Activated T-helper 1 cell treated with anti-CD3 and anti-CD28 coated beads, Interleukin-12 subunit alpha, Interleukin-12 subunit beta, Interleukin-2, Interleukin-4 antibody, amounts not matched to agents 30 ng/mL and 10 ng/mL and 1 ng/mL, durations not matched to agents 14 hours and 24 hours and 36 hours (primary cell): ENCODE measurements at regions not wholly inside any gene's neighbourhood (a gene's known extent, or its start where the extent isn't known, plus 50 kb on each side); places are given as distances from the start of the nearest gene placed in this dataset.

ENCODE experiments used
- DNase-seq: peaks from one replicate; pipeline ENCODE4 v3.0.0; 2021; ENCODE audit warnings: low spot score
- H3K27ac Mint-ChIP-seq: one replicate; pipeline ENCODE4 v1.8.0; 2021; ENCODE audit warnings: mild to moderate bottlenecking, mixed read lengths
- H3K27me3 Mint-ChIP-seq: one replicate; pipeline ENCODE4 v1.8.0; 2022; ENCODE audit warnings: mild to moderate bottlenecking, moderate library complexity, mixed read lengths; ENCODE audit not compliant: insufficient read depth
- H3K36me3 Mint-ChIP-seq: one replicate; pipeline ENCODE4 v1.8.0; 2021; ENCODE audit warnings: low read depth, mixed read lengths
- H3K4me1 Mint-ChIP-seq: one replicate; pipeline ENCODE4 v1.8.0; 2021; ENCODE audit warnings: low read depth, mixed read lengths
- H3K4me3 Mint-ChIP-seq: one replicate; pipeline ENCODE4 v1.8.0; 2021; ENCODE audit warnings: mild to moderate bottlenecking, moderate library complexity, mixed read lengths
- H3K9me3 Mint-ChIP-seq: one replicate; pipeline ENCODE4 v1.8.0; 2021; ENCODE audit warnings: mixed read lengths
- intact Hi-C: fragments of 100-400 bp; cut with micrococcal nuclease; formaldehyde crosslinking; loops from one replicate; pipeline ENCODE4 v1.15.1; 2024

DNA sequence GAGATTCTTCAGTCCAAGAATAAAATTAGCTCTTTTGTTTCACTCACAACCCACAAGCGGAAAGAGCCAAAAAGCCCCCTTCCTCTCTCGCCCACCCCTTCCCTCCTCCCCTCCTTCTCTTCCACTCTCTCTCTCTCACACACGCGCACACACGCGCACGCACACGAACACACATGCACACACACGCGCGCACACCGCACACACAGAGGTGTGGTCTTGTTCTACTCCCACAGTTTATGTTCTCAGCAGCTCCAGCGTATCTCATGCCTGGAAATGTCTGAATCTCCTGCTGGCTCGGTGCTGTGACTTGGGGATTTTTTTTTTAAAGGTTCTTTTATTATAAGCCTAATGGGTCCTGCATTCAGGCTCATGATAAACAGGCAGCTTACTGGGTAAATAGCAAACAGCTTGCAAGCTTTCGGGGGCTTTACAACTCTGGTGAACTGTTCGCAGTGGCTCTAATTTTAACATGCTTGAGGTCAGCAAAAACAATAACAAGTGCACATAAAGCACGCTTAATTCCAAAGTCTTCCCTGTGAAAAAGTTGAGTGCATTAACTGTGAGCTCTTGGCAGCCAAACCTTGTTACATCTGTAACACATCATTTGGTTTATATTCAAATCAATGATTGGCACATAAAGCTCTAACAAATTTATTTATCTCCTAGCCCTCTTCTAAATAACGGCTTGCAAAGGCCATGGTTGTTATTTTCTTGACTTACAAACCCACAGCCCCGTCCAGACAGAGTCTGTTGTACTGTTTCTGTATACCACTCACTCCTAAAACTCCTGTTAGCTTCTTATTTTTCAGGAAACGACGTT lies 424.1 kb upstream of the MGMT start:
- Mint-ChIP-seq H3K4me3 (peak overlapping the region; percentile 3), H3K4me1 (peaks cover 9% of the 10 kb centered on the region), H3K27me3 (peaks cover 17% of the 10 kb centered on the region), H3K27ac (no peak overlapping the region), H3K36me3 (no peaks in the 10 kb centered on the region), H3K9me3 (no peaks in the 10 kb centered on the region)
- intact Hi-C loops: no loop called here
- no peak for DNase-seq

DNA sequence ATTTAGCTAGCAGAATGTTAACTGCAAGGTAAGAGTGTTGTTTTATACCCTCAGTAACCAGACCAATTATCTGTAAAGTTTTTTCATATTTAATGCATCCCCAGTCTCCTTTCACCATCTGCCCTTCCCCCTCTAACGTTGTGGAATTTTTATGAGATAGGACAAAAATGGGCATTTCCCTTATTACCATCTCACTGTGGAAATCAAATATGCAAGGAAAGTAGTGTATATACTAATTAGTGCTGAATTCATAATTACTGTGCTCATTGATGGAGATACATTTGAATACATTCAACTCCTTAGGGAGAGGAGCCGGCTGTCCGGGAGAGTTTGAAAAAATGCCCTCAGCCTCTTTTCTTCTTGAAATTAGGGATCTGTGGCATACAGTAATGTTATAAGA lies 423.4 kb upstream of the MGMT start:
- Mint-ChIP-seq H3K27me3 (peaks cover 17% of the 10 kb centered on the region), H3K9me3 (no peaks in the 10 kb centered on the region), H3K36me3 (no peaks in the 10 kb centered on the region), H3K4me3 (no peak overlapping the region), H3K27ac (no peak overlapping the region), H3K4me1 (peaks cover 9% of the 10 kb centered on the region)
- DNase-seq: no peak
- intact Hi-C loops: no loop called here

DNA sequence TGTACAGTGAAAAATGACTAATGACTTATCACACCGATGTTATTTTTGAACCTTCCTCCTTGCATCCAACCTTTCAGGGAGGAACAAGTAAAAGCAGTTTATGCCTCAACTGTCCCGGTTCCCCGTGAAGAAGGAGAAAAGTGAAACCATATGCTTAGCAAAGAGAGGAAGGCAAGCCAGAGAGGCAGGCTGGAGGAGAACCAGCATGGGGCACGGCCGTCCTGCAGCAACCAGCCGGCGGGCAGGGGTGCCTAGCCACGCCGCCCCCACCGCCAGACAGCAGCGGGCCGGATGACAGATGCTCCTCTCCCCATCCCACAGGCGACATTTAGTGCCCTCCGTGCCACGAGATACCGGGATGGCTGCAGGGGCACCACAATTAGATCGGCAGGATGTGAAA lies 421.4 kb upstream of the MGMT start:
- intact Hi-C loops: no loop called here
- peaks cover 15% of the 10 kb centered on the region for H3K27me3 Mint-ChIP-seq

DNA sequence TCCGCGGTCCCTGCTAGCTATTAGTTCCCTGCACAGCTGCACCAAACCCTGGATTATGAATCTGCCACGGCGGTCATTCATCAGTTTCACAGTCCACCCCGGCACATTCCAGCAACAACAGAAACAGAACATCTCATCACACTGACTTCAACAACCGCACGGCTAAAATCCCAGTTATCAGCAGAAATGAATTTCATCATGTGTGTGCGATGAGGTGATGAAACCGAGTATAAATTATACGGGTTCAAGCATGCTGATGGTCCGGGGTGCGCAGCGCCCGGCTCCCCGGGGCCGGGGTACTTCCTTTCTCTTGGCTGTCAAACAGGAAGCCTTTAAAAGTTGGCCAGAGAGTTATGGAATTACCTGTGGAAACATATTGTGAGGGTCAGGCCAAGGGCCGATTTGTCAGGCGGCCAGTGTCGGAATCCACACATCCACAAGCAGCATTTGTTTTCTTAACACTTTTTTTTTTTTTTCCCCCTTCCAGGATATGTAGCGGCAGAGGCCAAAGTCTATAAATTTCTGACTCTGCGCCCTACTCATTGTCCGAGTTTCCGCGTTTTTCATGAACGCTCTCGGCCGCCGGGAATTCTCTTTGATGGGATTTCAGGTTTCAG lies 420.9 kb upstream of the MGMT start:
- Mint-ChIP-seq H3K4me1 (peaks cover 9% of the 10 kb centered on the region), H3K9me3 (no peaks in the 10 kb centered on the region), H3K36me3 (no peaks in the 10 kb centered on the region), H3K27ac (no peak overlapping the region), H3K27me3 (peaks cover 13% of the 10 kb centered on the region), H3K4me3 (no peak overlapping the region)
- intact Hi-C loops: no loop called here
- DNase-seq: no peak

More for the DNA sequence above, 421.4 kb upstream of the MGMT start:
- no peak overlapping the region for H3K27ac Mint-ChIP-seq
- H3K4me3 Mint-ChIP-seq: no peak overlapping the region
- H3K9me3 Mint-ChIP-seq: no peaks in the 10 kb centered on the region
- no peaks in the 10 kb centered on the region for H3K36me3 Mint-ChIP-seq
- no peak for DNase-seq
- H3K4me1 Mint-ChIP-seq: peaks cover 9% of the 10 kb centered on the region

DNA sequence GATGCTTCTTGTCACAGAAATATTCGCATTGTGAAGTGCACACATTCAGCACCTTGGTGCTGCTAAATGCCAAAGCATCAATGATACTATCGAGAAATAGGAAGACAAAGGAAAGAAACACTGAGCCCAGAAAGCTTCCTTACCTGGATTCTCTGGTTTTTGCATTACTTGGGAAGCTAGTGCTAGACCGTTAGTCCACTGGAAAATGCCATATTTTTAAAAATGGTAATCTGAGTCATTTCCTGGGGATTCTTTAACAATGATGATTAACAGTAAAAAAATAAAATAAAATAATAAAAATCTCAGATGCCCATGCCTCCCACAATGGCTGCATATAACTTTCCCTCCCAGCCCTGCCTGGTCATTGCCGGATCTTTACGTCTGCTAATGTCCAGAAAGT lies 420.1 kb upstream of the MGMT start:
- Mint-ChIP-seq H3K4me1 (peaks cover 9% of the 10 kb centered on the region), H3K36me3 (no peaks in the 10 kb centered on the region), H3K9me3 (no peaks in the 10 kb centered on the region), H3K27ac (no peak overlapping the region), H3K27me3 (peaks cover 9% of the 10 kb centered on the region), H3K4me3 (no peak overlapping the region)
- no peak for DNase-seq
- intact Hi-C loops: no loop called here

DNA sequence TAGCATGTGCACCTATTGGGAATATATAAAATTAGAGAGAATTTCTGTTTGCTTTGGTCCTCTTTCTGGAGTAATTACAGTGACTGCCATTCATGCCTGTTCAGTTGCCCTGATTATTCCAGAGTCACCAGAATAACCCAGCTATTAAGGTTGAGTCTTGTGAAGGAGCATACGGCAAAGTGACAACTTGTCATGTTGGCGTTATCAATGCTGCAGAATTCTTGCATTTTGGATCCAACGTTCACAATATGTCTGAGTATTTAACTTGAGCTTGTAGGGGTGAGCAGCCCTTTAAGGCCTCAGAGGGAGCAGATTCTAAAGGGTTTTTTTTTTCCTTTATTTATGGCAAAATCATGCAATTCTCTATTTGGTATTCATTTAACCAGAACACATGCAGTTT lies 419.4 kb upstream of the MGMT start:
- no peak overlapping the region for H3K4me3 Mint-ChIP-seq
- no peaks in the 10 kb centered on the region for H3K36me3 Mint-ChIP-seq
- no peaks in the 10 kb centered on the region for H3K9me3 Mint-ChIP-seq
- no peak overlapping the region for H3K27ac Mint-ChIP-seq
- intact Hi-C loops: no loop called here
- peaks cover 13% of the 10 kb centered on the region for H3K27me3 Mint-ChIP-seq
- DNase-seq: no peak
- peaks cover 8% of the 10 kb centered on the region for H3K4me1 Mint-ChIP-seq

DNA sequence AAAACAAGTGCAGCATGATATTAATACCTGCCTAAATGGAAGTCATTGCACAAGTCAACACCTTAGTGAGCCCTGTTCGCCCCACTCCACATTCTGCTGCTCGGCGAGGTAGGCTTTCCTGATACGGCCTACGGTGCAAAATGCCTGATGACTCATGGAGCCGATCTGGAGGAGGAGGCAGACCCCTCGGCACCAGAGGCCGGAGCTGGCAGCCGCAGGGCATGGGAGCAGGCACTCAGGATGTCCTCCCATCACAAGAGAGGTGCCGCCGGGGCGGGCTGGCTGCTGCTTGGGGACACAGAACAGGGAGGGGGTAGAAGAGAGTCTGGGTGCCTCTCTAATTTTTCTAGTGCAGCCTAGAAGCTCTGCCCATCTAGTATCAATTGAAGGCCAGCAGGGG lies 418.5 kb upstream of the MGMT start:
- no peaks in the 10 kb centered on the region for H3K4me1 Mint-ChIP-seq
- no peak overlapping the region for H3K27ac Mint-ChIP-seq
- intact Hi-C loops: no loop called here
- H3K9me3 Mint-ChIP-seq: no peaks in the 10 kb centered on the region
- peaks cover 11% of the 10 kb centered on the region for H3K27me3 Mint-ChIP-seq
- H3K4me3 Mint-ChIP-seq: no peak overlapping the region
- DNase-seq: no peak
- no peaks in the 10 kb centered on the region for H3K36me3 Mint-ChIP-seq

DNA sequence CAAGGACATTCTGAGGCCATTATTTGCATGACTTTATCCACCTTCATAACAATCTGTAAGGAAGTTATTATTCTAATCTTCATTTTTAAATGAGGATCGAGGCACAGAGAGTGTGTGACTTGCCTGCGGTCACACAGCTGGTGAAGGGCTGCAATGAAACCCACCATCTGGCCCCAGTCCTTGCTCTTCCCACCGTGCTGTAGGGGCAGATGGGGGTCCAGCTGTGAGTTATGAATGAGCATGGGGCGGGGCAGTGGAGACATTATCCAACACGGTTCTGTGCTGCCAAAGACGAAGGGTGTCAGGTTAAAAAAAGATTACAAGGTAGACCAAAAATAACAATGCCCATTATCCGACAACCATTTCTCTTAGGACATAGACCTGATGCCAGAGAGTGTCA lies 417.5 kb upstream of the MGMT start:
- DNase-seq: no peak
- Mint-ChIP-seq H3K4me1 (no peaks in the 10 kb centered on the region), H3K4me3 (no peak overlapping the region), H3K27me3 (peaks cover 12% of the 10 kb centered on the region), H3K27ac (no peak overlapping the region), H3K9me3 (no peaks in the 10 kb centered on the region), H3K36me3 (no peaks in the 10 kb centered on the region)
- intact Hi-C loops: no loop called here

DNA sequence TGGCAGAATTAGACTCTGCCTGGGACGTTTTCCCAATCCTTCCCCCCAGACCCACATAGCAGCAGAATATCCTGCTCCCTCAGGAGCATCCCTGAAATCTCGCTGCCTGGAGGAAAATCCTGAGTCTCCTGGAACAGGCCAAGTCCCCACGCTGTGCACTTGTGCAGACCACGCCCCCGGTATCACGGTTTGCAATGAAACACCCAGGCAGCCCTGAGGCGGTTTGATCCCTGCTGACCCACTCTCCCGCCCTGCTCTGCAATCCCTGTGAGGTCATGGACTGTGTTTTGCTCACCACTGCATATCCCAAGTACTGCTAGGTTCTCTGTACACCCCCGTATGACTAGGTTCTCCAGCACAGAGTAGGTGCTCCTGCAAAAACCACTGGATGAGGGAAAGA lies 411.8 kb upstream of the MGMT start:
- peaks cover 16% of the 10 kb centered on the region for H3K27me3 Mint-ChIP-seq
- no peaks in the 10 kb centered on the region for H3K9me3 Mint-ChIP-seq
- no peak overlapping the region for H3K4me3 Mint-ChIP-seq
- intact Hi-C loops: no loop called here
- peaks cover 17% of the 10 kb centered on the region for H3K4me1 Mint-ChIP-seq
- DNase-seq: no peak
- H3K36me3 Mint-ChIP-seq: no peaks in the 10 kb centered on the region
- no peak overlapping the region for H3K27ac Mint-ChIP-seq

DNA sequence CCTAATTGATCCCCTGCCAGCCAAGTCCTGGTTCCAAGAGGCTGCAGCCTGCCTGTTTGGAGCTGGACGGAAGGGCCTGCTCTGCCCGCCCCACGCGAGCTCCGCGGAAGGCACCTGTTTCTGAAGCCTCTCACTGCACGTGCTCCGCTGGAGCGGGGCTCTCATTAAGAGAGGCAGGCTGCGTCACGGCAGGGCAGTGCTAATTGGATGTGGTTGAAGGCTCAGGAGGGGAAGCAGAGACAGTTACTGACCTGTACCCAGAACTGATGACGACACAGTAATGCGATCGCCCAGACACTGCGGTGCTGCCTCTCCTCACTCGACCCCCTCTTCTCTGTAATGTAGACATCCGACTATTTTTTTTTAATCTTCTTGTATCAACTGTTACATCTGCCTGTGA lies 411.1 kb upstream of the MGMT start:
- peaks cover 16% of the 10 kb centered on the region for H3K27me3 Mint-ChIP-seq
- H3K4me3 Mint-ChIP-seq: no peak overlapping the region
- H3K9me3 Mint-ChIP-seq: no peaks in the 10 kb centered on the region
- DNase-seq: no peak
- H3K4me1 Mint-ChIP-seq: peaks cover 17% of the 10 kb centered on the region
- intact Hi-C loops: no loop called here
- H3K27ac Mint-ChIP-seq: no peak overlapping the region
- no peaks in the 10 kb centered on the region for H3K36me3 Mint-ChIP-seq

DNA sequence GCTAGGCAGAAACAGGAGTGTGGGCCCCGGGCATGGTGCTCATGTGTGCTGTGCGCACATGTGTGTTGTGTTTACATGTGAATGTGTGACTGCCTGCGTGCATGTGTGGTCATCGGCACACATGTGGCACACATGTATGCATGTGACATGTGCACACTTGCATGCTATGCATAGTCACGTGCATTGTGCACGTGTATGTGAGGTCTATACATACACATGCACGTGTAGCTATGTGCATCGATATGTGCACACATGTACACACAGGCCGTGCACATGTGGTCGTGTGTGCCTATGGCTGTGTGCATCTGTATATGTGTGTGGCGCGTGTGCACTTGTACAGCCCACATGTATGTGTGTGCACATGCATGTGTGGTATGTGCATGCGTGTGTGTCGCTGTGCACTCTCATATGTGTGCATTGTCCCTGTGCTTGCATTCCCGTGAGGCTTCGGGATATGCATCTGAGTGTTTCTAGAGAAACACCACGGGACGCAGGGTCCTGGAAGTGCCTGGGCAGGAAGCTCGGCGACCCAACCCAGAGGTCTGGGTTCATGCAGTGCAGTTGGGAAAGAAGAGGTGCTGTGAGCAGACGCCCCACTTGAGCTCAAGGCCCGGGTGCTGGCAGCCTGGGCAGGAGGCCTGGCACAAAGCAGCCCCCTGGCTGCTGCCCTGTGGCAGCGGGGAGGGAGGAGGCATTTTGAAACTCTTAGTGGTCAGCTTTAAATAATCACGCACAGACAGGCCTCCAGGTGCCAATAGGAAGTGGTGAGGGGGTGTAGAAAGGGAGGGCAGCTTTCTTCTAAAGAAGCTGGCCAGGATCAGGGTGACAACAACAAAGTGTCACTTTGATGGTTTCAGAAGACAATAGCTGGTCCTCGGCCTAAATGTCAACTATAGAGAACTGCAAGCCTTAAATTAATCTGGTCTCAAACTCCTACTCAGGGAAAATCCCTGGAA lies 410.0 kb upstream of the MGMT start:
- Mint-ChIP-seq H3K4me1 (peaks cover 17% of the 10 kb centered on the region), H3K9me3 (no peaks in the 10 kb centered on the region), H3K27me3 (peaks cover 16% of the 10 kb centered on the region), H3K27ac (no peak overlapping the region), H3K4me3 (no peak overlapping the region), H3K36me3 (no peaks in the 10 kb centered on the region)
- DNase-seq: no peak
- intact Hi-C loops: no loop called here

DNA sequence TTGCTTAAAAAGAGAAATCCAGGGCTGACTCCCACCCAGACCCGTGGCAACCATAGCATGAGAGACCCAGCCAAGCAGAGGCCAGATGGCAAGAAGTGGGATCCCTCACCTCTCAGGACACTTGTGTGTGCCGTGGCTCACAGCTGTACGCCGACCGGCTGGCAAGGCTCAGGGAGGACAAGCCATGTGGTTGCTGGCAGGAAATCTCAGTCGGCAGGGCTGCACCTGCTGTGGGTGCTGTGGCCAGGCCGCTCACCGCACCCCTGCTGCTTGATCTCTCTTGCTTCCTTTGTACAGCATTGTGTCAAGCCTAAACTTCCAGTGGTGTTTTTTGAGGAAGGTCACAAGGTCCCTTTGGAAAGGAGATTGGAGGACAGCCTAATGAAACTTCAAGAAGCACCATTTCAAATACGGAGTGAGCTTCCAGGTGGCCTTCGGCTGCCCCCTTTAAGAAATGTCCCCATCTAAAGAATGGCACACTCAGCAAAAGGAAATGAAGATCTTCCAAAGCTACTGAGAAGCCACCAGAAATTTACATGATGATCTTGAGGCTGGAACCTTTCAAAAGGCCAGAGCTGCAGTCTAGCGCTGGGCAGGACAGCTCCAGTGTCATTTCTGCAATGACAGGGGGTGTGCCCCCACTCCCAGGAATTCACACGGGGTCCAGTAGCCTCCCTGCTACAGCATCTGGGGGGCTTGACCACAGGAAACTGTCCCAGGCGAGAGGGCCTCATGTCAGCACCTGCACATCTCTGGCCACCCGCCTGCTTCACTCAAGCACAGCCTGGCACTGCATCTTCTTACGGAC lies 409.0 kb upstream of the MGMT start:
- peaks cover 17% of the 10 kb centered on the region for H3K4me1 Mint-ChIP-seq
- H3K4me3 Mint-ChIP-seq: peak overlapping the region; percentile 33
- H3K36me3 Mint-ChIP-seq: no peaks in the 10 kb centered on the region
- intact Hi-C loops: no loop called here
- no peaks in the 10 kb centered on the region for H3K9me3 Mint-ChIP-seq
- peak; percentile 46 for DNase-seq
- peaks cover 10% of the 10 kb centered on the region for H3K27me3 Mint-ChIP-seq
- peak overlapping the region; percentile 8 for H3K27ac Mint-ChIP-seq
